Stimulated activated naive CD4-positive, alpha-beta T cell (primary cell): ENCODE measurements at regions not wholly inside any gene's neighbourhood (a gene's known extent, or its start where the extent isn't known, plus 50 kb on each side); places are given as distances from the start of the nearest gene placed in this dataset.

Experiments used
- DNase-seq, 6 experiments: peaks; one replicate each; lab custom pipeline; 2025; lab: John Stamatoyannopoulos, UW

GRCh38 chr1:60126723-60127122, 53.2 kb upstream of the C1orf87 start:
- no peak for DNase-seq
